Stimulated activated CD8-positive, alpha-beta memory T cell treated with anti-CD3 and anti-CD28 coated beads, Interleukin-12 subunit alpha, Interleukin-12 subunit beta, amount 100 ng/mL, for 24 hours (primary cell): ENCODE measurements at regions not wholly inside any gene's neighbourhood (a gene's known extent, or its start where the extent isn't known, plus 50 kb on each side); places are given as distances from the start of the nearest gene placed in this dataset.
A peak's percentile ranks its signal among the peaks of the same experiment; 100 is the strongest.

Experiments
- DNase-seq: peaks from one replicate; pipeline ENCODE4 v3.0.0-alpha.2; 2020; ENCODE audit errors: extremely low read depth

DNA sequence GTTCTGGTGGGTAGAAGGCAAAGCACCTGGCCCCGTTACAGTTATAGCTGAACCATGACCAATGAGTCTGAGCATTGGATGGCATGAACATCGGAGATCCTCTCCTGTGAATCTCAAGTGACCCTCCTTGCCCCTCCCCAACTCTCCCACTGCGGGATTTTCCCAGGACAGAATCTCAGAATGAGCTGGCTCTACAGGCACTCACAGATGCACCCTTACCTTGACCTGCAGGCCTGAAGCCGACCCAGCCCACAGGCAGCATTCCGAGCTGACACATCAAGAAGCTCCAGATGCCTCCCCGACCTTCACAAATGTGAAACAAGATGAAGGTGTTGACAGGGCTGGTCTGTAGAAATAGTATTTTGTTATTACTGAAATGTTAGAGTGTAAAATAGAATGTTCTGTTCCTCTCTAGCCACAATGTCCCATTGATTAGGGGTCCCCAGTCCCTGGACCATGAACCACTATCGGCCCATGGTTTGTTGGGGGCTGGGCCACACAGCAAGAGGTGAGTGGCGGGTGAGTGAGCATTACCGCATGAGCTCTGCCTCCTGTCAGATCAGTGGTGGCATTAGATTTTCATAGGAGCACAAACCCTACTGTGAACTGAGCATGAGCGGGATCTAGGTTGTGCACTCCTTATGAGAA lies 263.4 kb downstream of the AUH start:
- DNase-seq, result no peak

GRCh38 chr9:91099436-91099835 lies 262.3 kb downstream of the AUH start:
- DNase-seq, result no peak

GRCh38 chr9:91100878-91101450 lies 260.8 kb downstream of the AUH start:
- no peak for DNase-seq

DNA sequence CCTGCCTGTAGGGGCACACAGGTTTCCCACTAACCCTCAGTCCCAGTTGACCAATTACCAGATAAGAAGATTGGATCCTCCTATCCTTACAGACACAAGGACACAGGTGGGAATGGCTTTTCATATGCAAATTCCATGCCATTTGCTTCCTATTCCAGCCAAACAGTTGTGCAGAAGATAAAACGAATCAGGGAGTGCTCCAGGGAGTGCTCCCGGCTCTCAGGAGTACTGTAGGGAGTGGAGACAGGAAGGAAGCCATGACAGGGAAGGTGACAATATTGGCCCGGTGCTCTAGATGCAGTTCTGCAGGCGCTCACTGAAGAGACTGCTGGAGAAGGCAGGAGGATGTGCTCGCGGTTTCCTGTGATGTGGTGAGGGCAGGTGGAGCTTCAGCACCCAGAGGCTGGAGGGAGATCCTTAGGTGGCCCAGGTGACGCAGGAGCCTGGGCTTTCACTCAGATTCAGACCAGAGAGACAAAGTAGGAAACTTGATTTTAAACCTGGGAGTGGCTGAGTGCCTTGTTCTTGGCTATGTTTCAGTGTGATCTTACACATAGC lies 260.0 kb downstream of the AUH start:
- DNase-seq, result peak; percentile 54

- DNase-seq, result no peak
Measured at GRCh38 chr9:91102269-91102668, 259.4 kb downstream of the AUH start.

- DNase-seq, result no peak
Measured at GRCh38 chr9:91103931-91104330, 257.8 kb downstream of the AUH start.

DNA sequence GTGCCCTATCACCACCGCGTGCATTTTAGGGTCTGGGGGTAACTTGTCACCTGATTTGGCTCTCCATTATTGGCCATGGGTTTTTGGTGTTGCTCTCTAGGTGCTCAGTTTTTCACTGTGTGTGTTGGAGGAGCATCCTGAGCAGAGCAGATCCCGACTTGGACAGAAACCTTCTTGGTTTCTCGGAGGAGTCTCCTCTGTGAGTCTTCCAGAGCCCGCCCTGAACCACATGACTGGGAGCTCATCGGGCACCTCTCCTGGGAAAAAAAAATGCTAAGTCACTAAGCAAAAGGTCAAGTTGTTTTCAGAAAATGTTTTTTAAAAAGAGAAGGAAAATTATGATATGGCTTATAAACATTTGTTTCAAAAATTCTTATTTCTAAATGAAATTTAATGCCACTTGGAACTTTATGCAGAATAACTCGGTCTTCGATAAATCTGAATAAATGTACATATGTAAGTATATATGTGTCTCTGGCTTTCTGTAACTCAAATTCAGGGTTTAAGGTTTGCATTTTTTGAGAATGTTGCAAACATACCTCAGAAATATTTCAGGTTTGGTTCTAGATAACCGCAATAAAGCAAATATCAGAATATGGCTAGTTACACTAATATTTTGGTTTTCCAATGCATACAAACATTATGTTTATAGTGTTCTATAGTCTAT lies 255.2 kb downstream of the AUH start:
- DNase-seq, result no peak

DNA sequence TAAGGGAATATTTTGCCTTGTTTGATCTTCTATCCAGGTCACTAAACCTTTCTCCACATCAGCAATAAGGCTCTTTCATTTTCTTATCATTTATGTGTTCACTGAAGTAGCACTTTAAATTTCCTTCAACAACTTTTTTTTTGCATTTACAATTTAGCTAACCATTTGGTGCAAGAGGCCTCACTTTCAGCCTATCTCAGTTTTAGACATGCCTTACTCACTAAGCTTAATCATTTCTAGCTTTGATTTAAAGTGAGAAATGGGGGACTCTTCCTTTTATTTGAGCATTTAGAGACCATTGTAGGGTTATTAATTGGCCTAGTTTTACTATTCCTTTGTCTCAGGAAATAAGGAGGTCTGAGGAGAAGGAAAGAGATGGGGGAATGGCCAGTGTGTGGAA lies 250.5 kb downstream of the AUH start:
- DNase-seq, result no peak

GRCh38 chr9:91111876-91112275 lies 249.8 kb downstream of the AUH start:
- no peak for DNase-seq

DNA sequence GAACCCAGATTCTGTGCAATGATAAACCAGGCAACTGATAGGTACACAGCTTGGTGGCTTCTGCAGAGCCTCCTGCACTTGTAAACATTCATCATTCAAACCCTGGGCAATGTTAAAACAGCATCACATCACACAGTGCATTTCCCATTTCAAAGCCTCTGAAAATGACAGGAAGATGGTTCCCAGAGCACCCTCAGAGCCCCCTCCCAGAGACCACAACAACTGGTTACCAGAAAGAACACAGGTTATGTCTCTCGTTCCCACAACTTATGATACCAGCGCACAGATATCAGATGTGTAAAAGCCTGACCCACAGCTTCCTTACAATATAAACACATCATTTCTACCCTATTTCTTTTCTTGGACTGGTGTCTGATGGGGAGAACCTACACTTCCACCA lies 248.7 kb downstream of the AUH start:
- DNase-seq, result no peak

GRCh38 chr9:91114450-91114849 lies 247.3 kb downstream of the AUH start:
- DNase-seq, result no peak

DNA sequence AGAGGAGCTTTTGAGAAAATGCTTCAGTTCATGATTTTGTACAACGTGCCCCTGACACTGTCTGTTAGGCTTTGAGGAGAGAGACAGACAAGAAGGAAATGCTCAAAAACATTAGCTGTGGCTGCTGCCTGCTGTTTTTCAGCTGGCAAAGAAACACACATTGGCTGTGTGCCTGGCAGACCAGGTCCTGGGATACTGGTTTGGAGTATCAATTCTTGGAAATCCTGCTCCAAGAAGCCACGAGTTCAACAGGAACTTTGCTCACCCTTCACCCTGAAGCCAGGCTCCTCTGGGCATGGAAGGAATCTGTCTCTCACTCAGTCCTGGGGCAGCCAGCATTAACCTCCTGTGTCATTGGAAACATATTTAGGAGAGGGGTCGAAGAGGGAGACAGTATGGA lies 245.5 kb downstream of the AUH start:
- DNase-seq, result no peak

DNA sequence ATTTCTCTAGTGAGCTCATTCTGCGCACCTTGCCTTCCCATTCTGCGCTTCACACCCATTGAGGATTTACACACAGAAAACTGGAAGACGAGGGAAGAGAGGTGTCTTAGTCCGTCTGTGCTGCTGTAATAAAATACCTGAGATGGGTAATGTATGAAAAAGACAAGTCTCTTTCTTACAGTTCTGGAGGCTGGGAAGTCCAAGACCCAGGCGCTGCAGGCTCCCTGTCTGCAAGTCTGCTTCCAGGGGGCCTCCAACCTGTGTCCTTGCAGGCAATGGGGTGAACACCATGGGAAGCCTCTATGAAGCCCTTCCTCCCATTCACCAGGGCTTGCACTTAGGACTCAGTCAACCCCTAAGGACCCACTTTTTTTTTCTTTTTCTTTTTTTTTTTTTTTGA lies 245.0 kb downstream of the AUH start:
- DNase-seq, result no peak

- no peak for DNase-seq
Measured at GRCh38 chr9:91117474-91117891, 244.2 kb downstream of the AUH start.

DNA sequence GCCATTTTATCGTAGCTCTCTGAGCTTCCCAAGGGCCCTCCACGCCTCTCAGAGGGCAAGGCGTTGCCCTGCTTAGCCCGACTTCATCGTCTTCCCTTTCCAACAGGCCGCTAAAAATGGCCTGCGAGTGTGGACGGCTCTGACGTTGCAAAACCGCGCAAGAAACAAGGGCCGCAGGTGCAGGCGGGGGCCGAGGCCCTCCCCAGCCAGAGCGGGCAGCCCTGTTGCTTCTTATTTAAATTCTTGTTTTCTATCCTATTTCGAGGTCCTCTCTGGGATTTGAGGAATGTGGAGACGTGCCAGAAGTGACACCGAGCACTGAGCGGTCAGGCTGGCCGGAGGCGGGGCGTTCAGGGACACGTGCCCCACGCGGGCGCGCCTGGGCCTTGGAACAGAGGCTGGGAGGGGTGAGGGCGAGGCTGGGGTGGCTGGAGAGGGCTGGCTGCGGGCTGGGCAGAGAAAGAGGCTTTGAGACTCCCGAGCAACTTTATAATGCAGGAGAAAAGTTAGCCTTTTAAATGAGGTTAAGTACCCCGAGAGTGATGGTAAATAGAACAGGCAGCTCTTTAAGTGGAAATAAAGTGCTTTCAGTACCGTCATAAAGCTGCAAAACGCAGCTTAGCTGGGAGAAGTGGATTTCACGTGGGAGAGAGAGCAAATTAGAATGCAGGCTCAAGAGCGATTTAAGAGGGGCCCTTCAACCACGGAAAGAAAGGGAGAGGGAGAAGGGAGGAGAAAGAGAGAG lies 243.6 kb downstream of the AUH start:
- no peak for DNase-seq

GRCh38 chr9:91118704-91119025 lies 243.1 kb downstream of the AUH start:
- DNase-seq, result no peak

- no peak for DNase-seq
Measured at GRCh38 chr9:91119142-91119541, 242.6 kb downstream of the AUH start.

- no peak for DNase-seq
Measured at GRCh38 chr9:91119679-91120078, 242.0 kb downstream of the AUH start.

GRCh38 chr9:91120200-91120599 lies 241.5 kb downstream of the AUH start:
- no peak for DNase-seq

DNA sequence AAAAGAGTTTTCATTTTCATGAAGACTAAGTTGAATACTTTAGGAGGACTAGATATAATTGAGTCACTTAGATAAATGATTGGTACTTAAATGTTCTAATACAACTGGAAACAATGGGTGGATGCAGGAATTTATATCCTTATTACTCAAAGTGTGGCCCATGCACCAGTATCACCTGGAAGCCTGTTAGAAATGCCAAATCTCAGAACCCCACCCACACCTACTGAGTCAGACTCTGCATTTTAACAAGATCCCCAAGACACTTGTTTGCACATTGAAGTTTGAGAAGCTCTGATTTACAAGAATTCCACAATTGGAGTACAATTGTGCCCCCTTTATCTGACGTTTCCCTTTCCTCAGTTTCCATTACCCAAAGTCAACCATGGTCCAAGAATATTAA lies 239.0 kb downstream of the AUH start:
- no peak for DNase-seq

GRCh38 chr9:91126761-91127445 lies 234.8 kb downstream of the AUH start:
- DNase-seq, result no peak

DNA sequence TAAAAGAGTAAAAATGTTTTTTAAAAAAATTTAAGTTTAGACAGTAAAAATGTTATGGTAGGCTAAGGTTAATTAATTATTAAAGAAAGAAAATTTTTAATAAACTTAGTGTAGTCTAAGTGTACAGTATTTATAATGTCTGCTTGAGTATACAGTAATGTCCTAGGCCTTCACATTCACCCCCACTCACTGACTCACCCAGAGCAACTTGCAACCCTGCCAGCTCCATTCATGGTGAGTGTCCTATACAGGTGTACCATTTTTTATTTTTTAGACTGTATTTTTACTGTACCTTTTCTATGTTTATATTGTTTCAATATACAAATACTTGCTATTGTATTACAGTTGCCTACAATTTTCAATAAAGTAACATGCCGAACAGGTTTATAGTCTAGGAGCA lies 234.1 kb downstream of the AUH start:
- DNase-seq, result no peak
